SK-N-SH treated with all-trans-retinoic acid at 6 μM for 48 hours (cell line): ENCODE measurements at regions not wholly inside any gene's neighbourhood (a gene's known extent, or its start where the extent isn't known, plus 50 kb on each side); places are given as distances from the start of the nearest gene placed in this dataset.
"Not testable (repeated sequence)": the region's sequence is repeated elsewhere in the genome, so short reads cannot be mapped to it uniquely, and the experiment has no call there.

ENCODE experiments used
- CSDC2 ChIP-seq: fragments of 250-450 bp; sonication (Bioruptor Pico); IDR thresholded peaks from 2 replicates; pipeline ENCODE4 v1.5.0; 2020; ENCODE audit warnings: mild to moderate bottlenecking, moderate library complexity
- ESRRG ChIP-seq: fragments of 250-450 bp; sonication (Bioruptor Pico); IDR thresholded peaks from 2 replicates; pipeline ENCODE4 v1.6.1; 2021; ENCODE audit warnings: mild to moderate bottlenecking
- GLIS3 ChIP-seq: fragments of 250-450 bp; sonication (Bioruptor Pico); IDR thresholded peaks from 2 replicates; pipeline ENCODE4 v1.5.0; 2020; ENCODE audit warnings: mild to moderate bottlenecking, moderate library complexity
- ISL1 ChIP-seq: fragments of 250-450 bp; sonication (Bioruptor Pico); IDR thresholded peaks from 2 replicates; pipeline ENCODE4 v2.1.2; 2022; ENCODE audit warnings: mild to moderate bottlenecking, moderate library complexity
- OSR1 ChIP-seq: fragments of 250-450 bp; sonication (Bioruptor Pico); IDR thresholded peaks from 2 replicates; pipeline ENCODE4 v1.8.0; 2022; ENCODE audit warnings: moderate library complexity, mild to moderate bottlenecking, inconsistent platforms
- SNAI2 ChIP-seq: fragments of 250-450 bp; sonication (Bioruptor Pico); IDR thresholded peaks from 2 replicates; pipeline ENCODE4 v1.5.0; 2020; ENCODE audit warnings: mild to moderate bottlenecking, moderate library complexity
- ZFP3 ChIP-seq: fragments of 250-450 bp; sonication (Bioruptor Pico); IDR thresholded peaks from 2 replicates; pipeline ENCODE4 v1.5.0; 2020; ENCODE audit warnings: mild to moderate bottlenecking, moderate library complexity
- ZFP30 ChIP-seq: fragments of 450-650 bp; formaldehyde crosslinking; IDR thresholded peaks from 2 replicates; pipeline ENCODE4 v1.5.0; 2022; ENCODE audit warnings: mild to moderate bottlenecking, moderate library complexity
- ZNF70 ChIP-seq: fragments of 450-650 bp; formaldehyde crosslinking; IDR thresholded peaks from 2 replicates; pipeline ENCODE4 v1.5.0; 2020; ENCODE audit warnings: mild to moderate bottlenecking, moderate library complexity
- TF ChIP-seq, protein P1 (sequence below): fragments of 250-450 bp; sonication (Bioruptor Pico); IDR thresholded peaks from 2 replicates; pipeline ENCODE4 v1.5.1; 2020; ENCODE audit warnings: low read depth, mild to moderate bottlenecking, moderate library complexity
- TF ChIP-seq, protein P2 (sequence below): fragments of 250-450 bp; sonication (Bioruptor Pico); IDR thresholded peaks from 2 replicates; pipeline ENCODE4 v1.8.0; 2020; ENCODE audit warnings: mild to moderate bottlenecking, moderate library complexity, borderline replicate concordance
- TF ChIP-seq, protein P3 (sequence below): fragments of 250-450 bp; sonication (Bioruptor Pico); IDR thresholded peaks from 2 replicates; pipeline ENCODE4 v1.5.0; 2020; ENCODE audit warnings: mild to moderate bottlenecking, moderate library complexity

GRCh38 chr15:75763635-75764600 lies 51.3 kb upstream of the CSPG4 start:
- not testable (repeated sequence) for TF ChIP-seq ESRRG (CRISPR knock-in tag); OSR1 (CRISPR knock-in tag); SNAI2 (CRISPR knock-in tag); CSDC2 (CRISPR knock-in tag); ZFP30 (CRISPR knock-in tag); ZNF70 (CRISPR knock-in tag); GLIS3; ISL1 (CRISPR knock-in tag); ZFP3 (CRISPR knock-in tag)
- TF ChIP-seq, protein P1, sequence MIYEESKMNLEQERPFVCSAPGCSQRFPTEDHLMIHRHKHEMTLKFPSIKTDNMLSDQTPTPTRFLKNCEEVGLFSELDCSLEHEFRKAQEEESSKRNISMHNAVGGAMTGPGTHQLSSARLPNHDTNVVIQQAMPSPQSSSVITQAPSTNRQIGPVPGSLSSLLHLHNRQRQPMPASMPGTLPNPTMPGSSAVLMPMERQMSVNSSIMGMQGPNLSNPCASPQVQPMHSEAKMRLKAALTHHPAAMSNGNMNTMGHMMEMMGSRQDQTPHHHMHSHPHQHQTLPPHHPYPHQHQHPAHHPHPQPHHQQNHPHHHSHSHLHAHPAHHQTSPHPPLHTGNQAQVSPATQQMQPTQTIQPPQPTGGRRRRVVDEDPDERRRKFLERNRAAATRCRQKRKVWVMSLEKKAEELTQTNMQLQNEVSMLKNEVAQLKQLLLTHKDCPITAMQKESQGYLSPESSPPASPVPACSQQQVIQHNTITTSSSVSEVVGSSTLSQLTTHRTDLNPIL (CRISPR knock-in tag): not testable (repeated sequence)
- TF ChIP-seq, protein P2, sequence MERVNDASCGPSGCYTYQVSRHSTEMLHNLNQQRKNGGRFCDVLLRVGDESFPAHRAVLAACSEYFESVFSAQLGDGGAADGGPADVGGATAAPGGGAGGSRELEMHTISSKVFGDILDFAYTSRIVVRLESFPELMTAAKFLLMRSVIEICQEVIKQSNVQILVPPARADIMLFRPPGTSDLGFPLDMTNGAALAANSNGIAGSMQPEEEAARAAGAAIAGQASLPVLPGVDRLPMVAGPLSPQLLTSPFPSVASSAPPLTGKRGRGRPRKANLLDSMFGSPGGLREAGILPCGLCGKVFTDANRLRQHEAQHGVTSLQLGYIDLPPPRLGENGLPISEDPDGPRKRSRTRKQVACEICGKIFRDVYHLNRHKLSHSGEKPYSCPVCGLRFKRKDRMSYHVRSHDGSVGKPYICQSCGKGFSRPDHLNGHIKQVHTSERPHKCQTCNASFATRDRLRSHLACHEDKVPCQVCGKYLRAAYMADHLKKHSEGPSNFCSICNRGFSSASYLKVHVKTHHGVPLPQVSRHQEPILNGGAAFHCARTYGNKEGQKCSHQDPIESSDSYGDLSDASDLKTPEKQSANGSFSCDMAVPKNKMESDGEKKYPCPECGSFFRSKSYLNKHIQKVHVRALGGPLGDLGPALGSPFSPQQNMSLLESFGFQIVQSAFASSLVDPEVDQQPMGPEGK (CRISPR knock-in tag): not testable (repeated sequence)
- TF ChIP-seq, protein P3, sequence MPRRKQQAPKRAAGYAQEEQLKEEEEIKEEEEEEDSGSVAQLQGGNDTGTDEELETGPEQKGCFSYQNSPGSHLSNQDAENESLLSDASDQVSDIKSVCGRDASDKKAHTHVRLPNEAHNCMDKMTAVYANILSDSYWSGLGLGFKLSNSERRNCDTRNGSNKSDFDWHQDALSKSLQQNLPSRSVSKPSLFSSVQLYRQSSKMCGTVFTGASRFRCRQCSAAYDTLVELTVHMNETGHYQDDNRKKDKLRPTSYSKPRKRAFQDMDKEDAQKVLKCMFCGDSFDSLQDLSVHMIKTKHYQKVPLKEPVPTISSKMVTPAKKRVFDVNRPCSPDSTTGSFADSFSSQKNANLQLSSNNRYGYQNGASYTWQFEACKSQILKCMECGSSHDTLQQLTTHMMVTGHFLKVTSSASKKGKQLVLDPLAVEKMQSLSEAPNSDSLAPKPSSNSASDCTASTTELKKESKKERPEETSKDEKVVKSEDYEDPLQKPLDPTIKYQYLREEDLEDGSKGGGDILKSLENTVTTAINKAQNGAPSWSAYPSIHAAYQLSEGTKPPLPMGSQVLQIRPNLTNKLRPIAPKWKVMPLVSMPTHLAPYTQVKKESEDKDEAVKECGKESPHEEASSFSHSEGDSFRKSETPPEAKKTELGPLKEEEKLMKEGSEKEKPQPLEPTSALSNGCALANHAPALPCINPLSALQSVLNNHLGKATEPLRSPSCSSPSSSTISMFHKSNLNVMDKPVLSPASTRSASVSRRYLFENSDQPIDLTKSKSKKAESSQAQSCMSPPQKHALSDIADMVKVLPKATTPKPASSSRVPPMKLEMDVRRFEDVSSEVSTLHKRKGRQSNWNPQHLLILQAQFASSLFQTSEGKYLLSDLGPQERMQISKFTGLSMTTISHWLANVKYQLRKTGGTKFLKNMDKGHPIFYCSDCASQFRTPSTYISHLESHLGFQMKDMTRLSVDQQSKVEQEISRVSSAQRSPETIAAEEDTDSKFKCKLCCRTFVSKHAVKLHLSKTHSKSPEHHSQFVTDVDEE (CRISPR knock-in tag): not testable (repeated sequence)
